ENCODE measurements at regions not wholly inside any gene's neighbourhood (a gene's known extent, or its start where the extent isn't known, plus 50 kb on each side); places are given as distances from the start of the nearest gene placed in this dataset.

GRCh38 chr3:95123104-95123503 lies 1060.2 kb downstream of the NSUN3 start:
- no peak for TF ChIP-seq CTCF (IDR thresholded peaks at IDR 0.05)
- TF ChIP-seq EZH2 (IDR thresholded peaks at IDR 0.05; ENCODE audit: borderline replicate concordance, insufficient read depth, low read depth, low read length, poor library complexity, severe bottlenecking) = no peak
- no peak overlapping the region for H3K27ac Mint-ChIP-seq
- H3K27ac ChIP-seq (ENCODE audit: low read length in 2 of 2) = no peak overlapping the region
- H3K4me2 ChIP-seq (replicated peaks; ENCODE audit: low read depth, low read length, poor library complexity, severe bottlenecking) = no peak overlapping the region
- ATAC-seq (ENCODE audit: low read depth) = no peak
- H3K9me3 ChIP-seq (ENCODE audit: control extremely low read depth in 1 of 3, control insufficient read depth in 2 of 3, insufficient read depth in 1 of 3, low read length in 2 of 3) = peaks cover 0 to 4% (median 1%) of the 10 kb centered on the region in 3 donors
- CTCF ChIA-PET = interaction anchor here (0.8 kb wide), 1 partner anchor 28 kb away, joined by 3 read pairs; no protein-coding TSS in a partner anchor
- H3K4me3 Mint-ChIP-seq = no peak overlapping the region
- no peaks in the 10 kb centered on the region for H4K20me1 ChIP-seq (ENCODE audit: control insufficient read depth, insufficient read depth, low read length, poor library complexity, severe bottlenecking)
- 78% methylated on average over 3 of the region's 5 CpGs for WGBS (ENCODE audit: insufficient coverage)
- H3K9ac ChIP-seq (ENCODE audit: low read length) = no peak overlapping the region
- H2AFZ ChIP-seq (ENCODE audit: insufficient read depth, low read depth, low read length, poor library complexity, severe bottlenecking) = no peak overlapping the region
- H3K4me3 ChIP-seq (ENCODE audit: control extremely low read depth in 1 of 5, extremely low read depth in 1 of 5, insufficient read depth in 1 of 5, low read depth in 2 of 5, low read length in 4 of 5) = no peak overlapping the region
- no peaks in the 10 kb centered on the region for H3K4me1 ChIP-seq (ENCODE audit: control insufficient read depth in 2 of 2, insufficient read depth in 2 of 2, low read length in 2 of 2)
- H3K27me3 Mint-ChIP-seq = no peaks in the 10 kb centered on the region
- intact Hi-C loops (cut with micrococcal nuclease) = no loop called here
- peaks cover 2% of the 10 kb centered on the region for H3K9me3 Mint-ChIP-seq (ENCODE audit: insufficient read depth)
- H3K27me3 ChIP-seq (replicated peaks in 1 of 4; ENCODE audit: control extremely low read depth in 1 of 4, control insufficient read depth in 3 of 4, insufficient read depth in 4 of 4, low read length in 3 of 4) = no peaks in the 10 kb centered on the region
- POLR2A ChIA-PET = no interaction called here
- no peaks in the 10 kb centered on the region for H3K36me3 ChIP-seq (replicated peaks in 1 of 2; ENCODE audit: control extremely low read depth in 1 of 2, control insufficient read depth in 1 of 2, extremely low read depth in 1 of 2, insufficient read depth in 2 of 2, low read length in 1 of 2)
- H3K4me1 Mint-ChIP-seq = no peaks in the 10 kb centered on the region
- DNase-seq = no peak
- H3K79me2 ChIP-seq (ENCODE audit: control insufficient read depth, insufficient read depth, low read length) = no peaks in the 10 kb centered on the region

- Mint-ChIP-seq H3K4me1 (no peaks in the 10 kb centered on the region), H3K9me3 (ENCODE audit: insufficient read depth) (no peaks in the 10 kb centered on the region), H3K27ac (no peak overlapping the region), H3K4me3 (no peak overlapping the region), H3K27me3 (no peaks in the 10 kb centered on the region)
- ChIA-PET CTCF (no interaction called here), POLR2A (no interaction called here)
- no peak overlapping the region for H3K9ac ChIP-seq (ENCODE audit: low read length)
- TF ChIP-seq EZH2 (IDR thresholded peaks at IDR 0.05; ENCODE audit: borderline replicate concordance, insufficient read depth, low read depth, low read length, poor library complexity, severe bottlenecking) (no peak), CTCF (IDR thresholded peaks at IDR 0.05) (no peak)
- H4K20me1 ChIP-seq (ENCODE audit: control insufficient read depth, insufficient read depth, low read length, poor library complexity, severe bottlenecking) = no peaks in the 10 kb centered on the region
- WGBS (ENCODE audit: insufficient coverage) = 100% methylated on average over 1 of the region's 3 CpGs
- H3K36me3 ChIP-seq (replicated peaks in 1 of 2; ENCODE audit: control extremely low read depth in 1 of 2, control insufficient read depth in 1 of 2, extremely low read depth in 1 of 2, insufficient read depth in 2 of 2, low read length in 1 of 2) = no peaks in the 10 kb centered on the region
- H3K9me3 ChIP-seq (ENCODE audit: control extremely low read depth in 1 of 3, control insufficient read depth in 2 of 3, insufficient read depth in 1 of 3, low read length in 2 of 3) = peaks cover 0 to 1% (median 0%) of the 10 kb centered on the region in 3 donors
- DNase-seq = no peak
- no peak for ATAC-seq (ENCODE audit: low read depth)
- H3K27me3 ChIP-seq (replicated peaks in 1 of 4; ENCODE audit: control extremely low read depth in 1 of 4, control insufficient read depth in 3 of 4, insufficient read depth in 4 of 4, low read length in 3 of 4) = no peaks in the 10 kb centered on the region
- intact Hi-C loops (cut with micrococcal nuclease) = no loop called here
- H3K27ac ChIP-seq (ENCODE audit: low read length in 2 of 2) = no peak overlapping the region
- H2AFZ ChIP-seq (ENCODE audit: insufficient read depth, low read depth, low read length, poor library complexity, severe bottlenecking) = no peak overlapping the region
- H3K4me2 ChIP-seq (replicated peaks; ENCODE audit: low read depth, low read length, poor library complexity, severe bottlenecking) = no peak overlapping the region
- no peaks in the 10 kb centered on the region for H3K79me2 ChIP-seq (ENCODE audit: control insufficient read depth, insufficient read depth, low read length)
- H3K4me3 ChIP-seq (ENCODE audit: control extremely low read depth in 1 of 5, extremely low read depth in 1 of 5, insufficient read depth in 1 of 5, low read depth in 2 of 5, low read length in 4 of 5) = no peak overlapping the region
- H3K4me1 ChIP-seq (ENCODE audit: control insufficient read depth in 2 of 2, insufficient read depth in 2 of 2, low read length in 2 of 2) = no peaks in the 10 kb centered on the region
Observed at GRCh38 chr3:95134693-95135413, 1072.0 kb downstream of the NSUN3 start.

Data from B cell (primary cell).